PC-3 (cell line): ENCODE measurements at regions not wholly inside any gene's neighbourhood (a gene's known extent, or its start where the extent isn't known, plus 50 kb on each side); places are given as distances from the start of the nearest gene placed in this dataset.
"Not testable (repeated sequence)": the region's sequence is repeated elsewhere in the genome, so short reads cannot be mapped to it uniquely, and the experiment has no call there.

Experiments
- ATAC-seq: fragments of 200-7000 bp; cut with Tn5 transposase; 2 replicates; pipeline ENCODE4 v1.9.1; 2020; ENCODE audit warnings: mild to moderate bottlenecking, moderate library complexity
- BruUV-seq: library from RNA; stranded (reverse); fragments of 400-500 nt; replicated peaks from 2 replicates; lab custom pipeline; 2021; lab: Mats Ljungman, UMichigan
- CTCF ChIA-PET: fragments of 300-600 bp; sonication (Branson Sonifier 250); formaldehyde crosslinking; loops from one replicate; lab custom pipeline; 2022; ENCODE audit warnings: antibody characterized with exemption; lab: Charles Lee
- POLR2A ChIA-PET: fragments of 300-600 bp; sonication (Branson Sonifier 250); formaldehyde crosslinking; loops from one replicate; lab custom pipeline; 2022; ENCODE audit warnings: antibody characterized with exemption; ENCODE audit not compliant: unreplicated experiment; lab: Charles Lee
- DNase-seq: peaks from one replicate; pipeline ENCODE4 v3.0.0-alpha.2; 2015
- H2AFZ ChIP-seq: fragments of 300-600 bp; sonication (generic); 2 replicates; pipeline ENCODE4 v1.6.0; 2016; ENCODE audit warnings: antibody characterized with exemption, low read length
- H3F3A ChIP-seq: fragments of 300-600 bp; sonication (generic); one replicate; pipeline ENCODE4 v1.6.0; 2017; ENCODE audit warnings: antibody characterized with exemption, low read length, control low read depth, mild to moderate bottlenecking; ENCODE audit not compliant: unreplicated experiment
- H3K27ac ChIP-seq: fragments of 300-600 bp; sonication (generic); 2 replicates; pipeline ENCODE4 v1.5.1; 2016; ENCODE audit warnings: mild to moderate bottlenecking, low read length
- H3K27me3 ChIP-seq: fragments of 300-600 bp; sonication (generic); 2 replicates; pipeline ENCODE4 v1.6.1; 2016; ENCODE audit warnings: low read length, mixed read lengths
- H3K36me3 ChIP-seq: fragments of 300-600 bp; sonication (generic); 2 replicates; pipeline ENCODE4 v1.6.1; 2016; ENCODE audit warnings: low read depth, mixed run types, low read length, mixed read lengths
- H3K4me1 ChIP-seq: fragments of 300-600 bp; sonication (generic); 2 replicates; pipeline ENCODE4 v1.5.1; 2016; ENCODE audit warnings: low read length; ENCODE audit not compliant: insufficient read depth
- H3K4me2 ChIP-seq: fragments of 300-600 bp; sonication (generic); 2 replicates; pipeline ENCODE4 v1.6.0; 2016; ENCODE audit warnings: low read length
- H3K4me3 ChIP-seq: fragments of 300-600 bp; sonication (generic); 2 replicates; pipeline ENCODE4 v1.5.1; 2016; ENCODE audit warnings: mild to moderate bottlenecking, low read length, mixed read lengths
- H3K79me2 ChIP-seq: fragments of 300-600 bp; sonication (generic); 2 replicates; pipeline ENCODE4 v1.6.1; 2017; ENCODE audit warnings: low read length, mixed read lengths
- H3K9ac ChIP-seq: fragments of 300-600 bp; sonication (generic); 2 replicates; pipeline ENCODE4 v1.6.0; 2016; ENCODE audit warnings: mild to moderate bottlenecking, low read length
- H3K9me2 ChIP-seq: fragments of 300-600 bp; sonication (generic); replicated peaks from 2 replicates; pipeline ENCODE4 v1.6.1; 2016; ENCODE audit warnings: mixed run types, low read length, mixed read lengths
- H3K9me3 ChIP-seq: fragments of 300-600 bp; sonication (generic); 2 replicates; pipeline ENCODE4 v1.6.1; 2016; ENCODE audit warnings: low read length, mixed read lengths
- H4K20me1 ChIP-seq: fragments of 300-600 bp; sonication (generic); 2 replicates; pipeline ENCODE4 v1.6.1; 2016; ENCODE audit warnings: low read length, mixed read lengths
- EZH2 ChIP-seq: fragments of 300-600 bp; sonication (generic); IDR thresholded peaks from one replicate; pipeline ENCODE4 v1.6.1; 2017; ENCODE audit warnings: antibody characterized with exemption, mild to moderate bottlenecking, low read length; ENCODE audit not compliant: unreplicated experiment
- EZH2phosphoT487 ChIP-seq: fragments of 300-600 bp; sonication (generic); IDR thresholded peaks from 2 replicates; pipeline ENCODE4 v1.6.1; 2018; ENCODE audit warnings: mild to moderate bottlenecking, antibody characterized with exemption, low read length, borderline replicate concordance
- intact Hi-C: fragments of 100-400 bp; cut with micrococcal nuclease; formaldehyde crosslinking; loops from 2 replicates; pipeline ENCODE4 v1.9.0; 2023
- TF ChIP-seq, protein P1 (sequence below): fragments of 300-600 bp; sonication (generic); conservative IDR thresholded peaks from 2 replicates; pipeline ENCODE4 v1.5.1; 2017; ENCODE audit warnings: antibody characterized with exemption, low read depth, mild to moderate bottlenecking, low read length

DNA sequence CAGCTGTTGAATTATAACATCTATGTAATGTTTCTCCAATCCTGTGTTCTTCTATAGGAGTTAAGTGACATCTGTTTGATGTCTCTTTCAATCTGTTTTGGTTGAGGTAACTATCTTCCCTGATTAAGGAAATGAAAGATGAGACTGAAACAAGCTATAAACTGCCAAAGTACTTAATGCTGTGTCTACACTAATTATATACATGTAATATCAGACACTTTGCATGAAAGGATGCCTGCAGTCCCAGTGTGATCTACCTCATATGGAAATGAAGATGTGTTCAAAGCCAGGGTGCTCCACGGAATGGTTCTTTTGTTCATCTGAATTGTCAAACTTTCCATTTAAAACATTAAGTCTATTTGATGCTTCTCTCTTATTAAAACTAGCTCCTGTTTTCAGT is 958.3 kb downstream of the GALC start:
- H3K4me1 ChIP-seq: no peaks in the 10 kb centered on the region
- TF ChIP-seq EZH2phosphoT487 (no peak), EZH2 (no peak)
- TF ChIP-seq, protein P1, sequence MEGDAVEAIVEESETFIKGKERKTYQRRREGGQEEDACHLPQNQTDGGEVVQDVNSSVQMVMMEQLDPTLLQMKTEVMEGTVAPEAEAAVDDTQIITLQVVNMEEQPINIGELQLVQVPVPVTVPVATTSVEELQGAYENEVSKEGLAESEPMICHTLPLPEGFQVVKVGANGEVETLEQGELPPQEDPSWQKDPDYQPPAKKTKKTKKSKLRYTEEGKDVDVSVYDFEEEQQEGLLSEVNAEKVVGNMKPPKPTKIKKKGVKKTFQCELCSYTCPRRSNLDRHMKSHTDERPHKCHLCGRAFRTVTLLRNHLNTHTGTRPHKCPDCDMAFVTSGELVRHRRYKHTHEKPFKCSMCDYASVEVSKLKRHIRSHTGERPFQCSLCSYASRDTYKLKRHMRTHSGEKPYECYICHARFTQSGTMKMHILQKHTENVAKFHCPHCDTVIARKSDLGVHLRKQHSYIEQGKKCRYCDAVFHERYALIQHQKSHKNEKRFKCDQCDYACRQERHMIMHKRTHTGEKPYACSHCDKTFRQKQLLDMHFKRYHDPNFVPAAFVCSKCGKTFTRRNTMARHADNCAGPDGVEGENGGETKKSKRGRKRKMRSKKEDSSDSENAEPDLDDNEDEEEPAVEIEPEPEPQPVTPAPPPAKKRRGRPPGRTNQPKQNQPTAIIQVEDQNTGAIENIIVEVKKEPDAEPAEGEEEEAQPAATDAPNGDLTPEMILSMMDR: no peak
- H3K27me3 ChIP-seq: no peaks in the 10 kb centered on the region
- intact Hi-C loops: no loop called here
- ATAC-seq (no peak), DNase-seq (no peak)
- no TSS peak for BruUV-seq
- no peak overlapping the region for H2AFZ ChIP-seq
- H3K4me2 ChIP-seq: no peak overlapping the region
- no peaks in the 10 kb centered on the region for H3K79me2 ChIP-seq
- ChIA-PET CTCF (no interaction called here), POLR2A (no interaction called here)
- no peak overlapping the region for H3K4me3 ChIP-seq
- no peaks in the 10 kb centered on the region for H4K20me1 ChIP-seq
- no peaks in the 10 kb centered on the region for H3F3A ChIP-seq
- peaks cover 13% of the 10 kb centered on the region; the same call in 1 of the 2 replicates for H3K9me3 ChIP-seq
- H3K36me3 ChIP-seq: no peaks in the 10 kb centered on the region
- H3K9ac ChIP-seq: no peak overlapping the region
- no peaks in the 10 kb centered on the region for H3K9me2 ChIP-seq
- H3K27ac ChIP-seq: no peak overlapping the region

DNA sequence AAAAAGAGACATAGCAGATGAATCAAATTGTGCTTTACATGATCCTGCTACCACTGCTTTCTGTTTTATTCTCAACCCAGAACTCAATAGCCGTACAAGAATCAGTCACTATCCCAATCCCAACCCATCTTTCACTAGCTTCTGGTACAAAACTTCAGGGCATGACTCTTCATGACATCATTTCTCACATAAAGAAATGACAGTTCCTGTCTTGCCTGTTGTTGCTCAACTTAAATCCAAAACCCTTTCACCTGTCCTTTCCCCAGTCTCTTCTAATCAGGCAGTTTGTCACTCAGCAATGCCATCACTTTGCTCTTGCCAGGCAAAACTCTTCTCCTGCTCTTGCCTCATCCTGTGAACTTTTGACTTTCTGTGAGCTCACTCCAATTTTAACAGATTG is 962.8 kb downstream of the GALC start:
- no peak for ATAC-seq
- no peaks in the 10 kb centered on the region for H3K27me3 ChIP-seq
- no peak overlapping the region for H3K4me3 ChIP-seq
- no peak for TF ChIP-seq EZH2phosphoT487
- TF ChIP-seq, protein P1: no peak
- TF ChIP-seq EZH2: no peak
- H4K20me1 ChIP-seq: no peaks in the 10 kb centered on the region
- no peak overlapping the region for H2AFZ ChIP-seq
- no peak for DNase-seq
- no peak overlapping the region for H3K4me2 ChIP-seq
- H3K27ac ChIP-seq: no peak overlapping the region
- no peak overlapping the region for H3K9ac ChIP-seq
- POLR2A ChIA-PET: no interaction called here
- no peaks in the 10 kb centered on the region for H3F3A ChIP-seq
- H3K79me2 ChIP-seq: no peaks in the 10 kb centered on the region
- CTCF ChIA-PET: no interaction called here
- no peaks in the 10 kb centered on the region for H3K4me1 ChIP-seq
- H3K9me2 ChIP-seq: no peaks in the 10 kb centered on the region
- BruUV-seq: no TSS peak
- no peaks in the 10 kb centered on the region for H3K36me3 ChIP-seq
- 0 out of 2 replicates have a peak, but pooled peaks cover 7% of the 10 kb centered on the region for H3K9me3 ChIP-seq
- intact Hi-C loops: no loop called here

DNA sequence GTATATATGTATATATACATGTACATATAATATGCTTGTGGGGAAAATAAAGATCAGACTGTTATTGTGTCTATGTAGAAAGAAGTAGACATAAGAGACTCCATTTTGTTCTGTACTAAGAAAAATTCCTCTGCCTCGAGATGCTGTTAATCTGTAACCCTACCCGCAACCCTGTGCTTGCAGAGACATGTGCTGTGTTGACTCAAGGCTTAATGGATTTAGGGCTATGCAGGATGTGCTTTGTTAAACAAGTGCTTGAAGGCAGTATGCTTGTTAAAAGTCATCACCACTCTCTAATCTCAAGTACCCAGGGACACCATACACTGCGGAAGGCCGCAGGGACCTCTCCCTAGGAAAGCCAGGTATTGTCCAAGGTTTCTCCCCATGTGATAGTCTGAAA is 972.9 kb downstream of the GALC start:
- ATAC-seq, H3K4me2 ChIP-seq, BruUV-seq, H3K36me3 ChIP-seq, H3K27me3 ChIP-seq, H3K9ac ChIP-seq, intact Hi-C loops, H3K9me3 ChIP-seq, H3K27ac ChIP-seq, DNase-seq, H3K9me2 ChIP-seq, H4K20me1 ChIP-seq, H3K4me1 ChIP-seq, H2AFZ ChIP-seq, POLR2A ChIA-PET, H3F3A ChIP-seq, H3K79me2 ChIP-seq, CTCF ChIA-PET, H3K4me3 ChIP-seq: not testable (repeated sequence)
